H9 (cell line): ENCODE measurements at regions not wholly inside any gene's neighbourhood (a gene's known extent, or its start where the extent isn't known, plus 50 kb on each side); places are given as distances from the start of the nearest gene placed in this dataset.

Experiments used
- DNase-seq: peaks from one replicate; pipeline ENCODE4 v3.0.0-alpha.2; 2017
- H2AFZ ChIP-seq: one replicate; pipeline ENCODE4 v1.6.1; 2013; ENCODE audit warnings: mild to moderate bottlenecking, low read length, control low read depth, moderate library complexity
- H2AK5ac ChIP-seq: 2 replicates; pipeline ENCODE4 v1.6.1; 2013; ENCODE audit warnings: low read length, control low read depth, mixed read lengths; ENCODE audit not compliant: insufficient read length
- H2BK120ac ChIP-seq: one replicate; pipeline ENCODE4 v1.6.1; 2013; ENCODE audit warnings: low read depth, mild to moderate bottlenecking, low read length, control low read depth, inconsistent platforms; ENCODE audit not compliant: poor library complexity, severe bottlenecking
- H2BK12ac ChIP-seq: 2 replicates; pipeline ENCODE4 v1.6.1; 2013; ENCODE audit warnings: low read length, control low read depth, mixed read lengths, low read depth; ENCODE audit not compliant: insufficient read length
- H2BK15ac ChIP-seq: 2 replicates; pipeline ENCODE4 v1.6.1; 2013; ENCODE audit warnings: low read depth, low read length, control low read depth
- H2BK20ac ChIP-seq: one replicate; pipeline ENCODE4 v1.6.1; 2013; ENCODE audit warnings: low read depth, mild to moderate bottlenecking, low read length, control low read depth, inconsistent platforms; ENCODE audit not compliant: poor library complexity, severe bottlenecking
- H2BK5ac ChIP-seq: 2 replicates; pipeline ENCODE4 v1.6.1; 2013; ENCODE audit warnings: low read length, control low read depth, mixed read lengths; ENCODE audit not compliant: insufficient read length
- H3K14ac ChIP-seq: 2 replicates; pipeline ENCODE4 v1.6.1; 2013; ENCODE audit warnings: low read length, control low read depth; ENCODE audit not compliant: insufficient read depth
- H3K18ac ChIP-seq: 2 replicates; pipeline ENCODE4 v1.6.1; 2013; ENCODE audit warnings: low read depth, mild to moderate bottlenecking, mixed read lengths, low read length, control low read depth; ENCODE audit not compliant: insufficient read length
- H3K23ac ChIP-seq: 2 replicates; pipeline ENCODE4 v1.6.1; 2013; ENCODE audit warnings: low read length, control low read depth, mixed read lengths, low read depth; ENCODE audit not compliant: insufficient read length
- H3K23me2 ChIP-seq: 2 replicates; pipeline ENCODE4 v1.6.1; 2013; ENCODE audit warnings: low read depth, mild to moderate bottlenecking, mixed read lengths, low read length, control low read depth; ENCODE audit not compliant: insufficient read length, poor library complexity, severe bottlenecking
- H3K27ac ChIP-seq: 2 replicates; pipeline ENCODE4 v1.5.1; 2013; ENCODE audit warnings: low read length, control low read depth, mixed read lengths, low read depth; ENCODE audit not compliant: insufficient read length
- H3K27me3 ChIP-seq: 2 replicates; pipeline ENCODE4 v1.6.1; 2013; ENCODE audit warnings: low read length, control low read depth, inconsistent platforms; ENCODE audit not compliant: insufficient read depth
- H3K4ac ChIP-seq: 2 replicates; pipeline ENCODE4 v1.6.1; 2013; ENCODE audit warnings: low read depth, mild to moderate bottlenecking, control low read depth, inconsistent platforms, low read length, moderate library complexity
- H3K4me1 ChIP-seq: 2 replicates; pipeline ENCODE4 v1.6.1; 2013; ENCODE audit warnings: low read length, control low read depth, inconsistent platforms; ENCODE audit not compliant: insufficient read depth
- H3K4me2 ChIP-seq: 2 replicates; pipeline ENCODE4 v1.6.1; 2013; ENCODE audit warnings: low read length, control low read depth, mixed read lengths; ENCODE audit not compliant: insufficient read length, insufficient read depth
- H3K56ac ChIP-seq: 2 replicates; pipeline ENCODE4 v1.6.1; 2013; ENCODE audit warnings: low read depth, mild to moderate bottlenecking, mixed read lengths, low read length, control low read depth; ENCODE audit not compliant: insufficient read length
- H3K79me1 ChIP-seq: 2 replicates; pipeline ENCODE4 v1.6.1; 2013; ENCODE audit warnings: low read depth, mild to moderate bottlenecking, moderate library complexity, low read length, control low read depth, inconsistent platforms; ENCODE audit not compliant: insufficient read depth, poor library complexity, severe bottlenecking
- H3K79me2 ChIP-seq: 2 replicates; pipeline ENCODE4 v1.6.1; 2013; ENCODE audit warnings: low read length, control low read depth, inconsistent platforms; ENCODE audit not compliant: insufficient read depth
- H3K9ac ChIP-seq: 2 replicates; pipeline ENCODE4 v1.6.1; 2013; ENCODE audit warnings: low read length, control low read depth, mixed read lengths; ENCODE audit not compliant: insufficient read length; ENCODE audit errors: extremely low read depth
- H3K9me3 ChIP-seq: one replicate; pipeline ENCODE4 v1.6.1; 2013; ENCODE audit warnings: low read depth, low read length, inconsistent platforms; ENCODE audit not compliant: control insufficient read depth
- H3T11ph ChIP-seq: one replicate; pipeline ENCODE4 v1.6.1; 2013; ENCODE audit warnings: mild to moderate bottlenecking, low read length, control low read depth, inconsistent platforms
- H4K20me1 ChIP-seq: one replicate; pipeline ENCODE4 v1.6.1; 2013; ENCODE audit not compliant: control insufficient read depth, insufficient read length, insufficient read depth
- H4K5ac ChIP-seq: 2 replicates; pipeline ENCODE4 v1.6.1; 2013; ENCODE audit warnings: low read depth, mild to moderate bottlenecking, mixed read lengths, low read length, control low read depth; ENCODE audit not compliant: insufficient read length
- H4K8ac ChIP-seq: replicated peaks from 2 replicates; pipeline ENCODE4 v1.6.1; 2013; ENCODE audit warnings: low read length, control low read depth, mixed read lengths, low read depth; ENCODE audit not compliant: insufficient read length
- H4K91ac ChIP-seq: 2 replicates; pipeline ENCODE4 v1.6.1; 2013; ENCODE audit warnings: low read depth, mild to moderate bottlenecking, moderate library complexity, mixed read lengths, low read length, control low read depth; ENCODE audit not compliant: insufficient read length
- H3K27ac Mint-ChIP-seq, 3 experiments: 2 replicates in 2 of 3; 3 replicates in 1 of 3; pipeline ENCODE4 v1.8.0; 2020 to 2021; ENCODE audit warnings: mixed read lengths in 3 of 3, mild to moderate bottlenecking in 1 of 3, moderate library complexity in 1 of 3
- H3K27me3 Mint-ChIP-seq: 2 replicates; pipeline ENCODE4 v1.8.0; 2021; ENCODE audit warnings: low read depth, mild to moderate bottlenecking, moderate library complexity, mixed read lengths
- H3K36me3 Mint-ChIP-seq, 3 experiments: 2 replicates in 2 of 3; 3 replicates in 1 of 3; pipeline ENCODE4 v1.8.0; 2020 to 2021; ENCODE audit warnings: low read depth in 3 of 3, mixed read lengths in 3 of 3; ENCODE audit not compliant: insufficient read depth in 1 of 3
- H3K4me1 Mint-ChIP-seq, 2 experiments: 2 replicates each; pipeline ENCODE4 v1.8.0; 2020; ENCODE audit warnings: mixed read lengths in 2 of 2
- H3K4me3 Mint-ChIP-seq, 2 experiments: 2 replicates in 1 of 2; 3 replicates in 1 of 2; pipeline ENCODE4 v1.8.0; 2020 to 2021; ENCODE audit warnings: mild to moderate bottlenecking in 2 of 2, mixed read lengths in 2 of 2, moderate library complexity in 1 of 2
- H3K9me3 Mint-ChIP-seq, 2 experiments: 2 replicates in 1 of 2; 3 replicates in 1 of 2; pipeline ENCODE4 v1.8.0; 2020; ENCODE audit warnings: mild to moderate bottlenecking in 2 of 2, mixed read lengths in 2 of 2, moderate library complexity in 1 of 2
- CTCF ChIP-seq: fragments of 200-600 bp; sonication (generic); conservative IDR thresholded peaks from 3 replicates; pipeline ENCODE4 v1.8.0; 2021; ENCODE audit warnings: antibody characterized with exemption, mild to moderate bottlenecking

GRCh38 chr1:177723533-177723932, 246.3 kb downstream of the SEC16B start:
- H2BK120ac ChIP-seq = no peak overlapping the region
- H3K9me3 ChIP-seq = no peaks in the 10 kb centered on the region
- DNase-seq = no peak
- no peaks in the 10 kb centered on the region for H3K4me1 ChIP-seq
- H3K9ac ChIP-seq = no peak overlapping the region
- H3K23me2 ChIP-seq = no peaks in the 10 kb centered on the region
- no peak overlapping the region for H3K23ac ChIP-seq
- no peak overlapping the region for H2BK5ac ChIP-seq
- Mint-ChIP-seq H3K4me1 (no peaks in the 10 kb centered on the region), H3K4me3 (no peak overlapping the region), H3K36me3 (peaks cover 2 to 11% (median 5%) of the 10 kb centered on the region in 3 experiments; a peak in 6 of 7 replicates), H3K27me3 (no peaks in the 10 kb centered on the region), H3K9me3 (peaks cover 18 to 27% of the 10 kb centered on the region in 2 experiments; a peak in 4 of 5 replicates), H3K27ac (no peak overlapping the region)
- no peak overlapping the region for H4K91ac ChIP-seq
- no peaks in the 10 kb centered on the region for H3K79me1 ChIP-seq
- H3K27ac ChIP-seq = no peak overlapping the region
- TF ChIP-seq CTCF = no peak
- no peak overlapping the region for H2AK5ac ChIP-seq
- H3K4ac ChIP-seq = no peak overlapping the region
- no peak overlapping the region for H4K8ac ChIP-seq
- H4K5ac ChIP-seq = no peak overlapping the region
- H3K79me2 ChIP-seq = no peaks in the 10 kb centered on the region
- H3K4me2 ChIP-seq = no peak overlapping the region
- no peaks in the 10 kb centered on the region for H4K20me1 ChIP-seq
- H3K18ac ChIP-seq = no peak overlapping the region
- H3K27me3 ChIP-seq = no peaks in the 10 kb centered on the region
- H2AFZ ChIP-seq = no peak overlapping the region
- H2BK15ac ChIP-seq = no peak overlapping the region
- no peak overlapping the region for H2BK12ac ChIP-seq
- H3T11ph ChIP-seq = no peak overlapping the region
- no peak overlapping the region for H3K56ac ChIP-seq
- H2BK20ac ChIP-seq = no peak overlapping the region
- no peak overlapping the region for H3K14ac ChIP-seq
